Stimulated activated CD8-positive, alpha-beta memory T cell treated with anti-CD3 and anti-CD28 coated beads, Interleukin-15, amount 100 ng/mL, for 48 hours (primary cell): ENCODE measurements at regions not wholly inside any gene's neighbourhood (a gene's known extent, or its start where the extent isn't known, plus 50 kb on each side); places are given as distances from the start of the nearest gene placed in this dataset.
"Not testable (repeated sequence)": the region's sequence is repeated elsewhere in the genome, so short reads cannot be mapped to it uniquely, and the experiment has no call there.

ENCODE experiments used
- DNase-seq, 2 donors: peaks; one replicate each; pipeline ENCODE4 v3.0.0-alpha.2; 2020; ENCODE audit warnings: low read depth in 2 of 2

GRCh38 chr2:120498576-120499394 is 152.8 kb downstream of the INHBB start:
- DNase-seq, result no peak

- DNase-seq, result no peak
Observed at GRCh38 chr2:120499784-120500495, 154.0 kb downstream of the INHBB start.

GRCh38 chr2:120501591-120501990 is 155.7 kb downstream of the INHBB start:
- DNase-seq, result no peak

DNA sequence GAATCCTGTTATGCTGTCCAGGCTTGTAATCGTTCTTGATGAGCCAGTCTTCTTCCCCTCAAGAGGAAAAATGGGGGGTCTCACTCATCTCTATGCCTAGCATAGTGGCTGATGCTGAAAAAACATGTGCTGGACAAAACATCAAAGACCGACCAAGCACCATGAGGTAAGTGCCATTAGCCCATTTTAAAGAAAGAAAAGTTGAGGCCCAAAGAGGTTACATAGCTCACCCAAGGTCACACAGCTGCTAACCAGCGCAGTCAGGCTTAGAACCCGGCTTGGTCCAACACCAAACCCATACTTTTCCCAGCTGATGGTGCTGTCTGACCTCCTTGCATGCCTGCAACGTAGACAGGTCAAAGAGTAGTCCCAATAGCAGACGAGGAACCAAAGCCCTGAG is 156.4 kb downstream of the INHBB start:
- no peak for DNase-seq

- DNase-seq, result no peak
Observed at GRCh38 chr2:120502761-120503160, 156.8 kb downstream of the INHBB start.

DNA sequence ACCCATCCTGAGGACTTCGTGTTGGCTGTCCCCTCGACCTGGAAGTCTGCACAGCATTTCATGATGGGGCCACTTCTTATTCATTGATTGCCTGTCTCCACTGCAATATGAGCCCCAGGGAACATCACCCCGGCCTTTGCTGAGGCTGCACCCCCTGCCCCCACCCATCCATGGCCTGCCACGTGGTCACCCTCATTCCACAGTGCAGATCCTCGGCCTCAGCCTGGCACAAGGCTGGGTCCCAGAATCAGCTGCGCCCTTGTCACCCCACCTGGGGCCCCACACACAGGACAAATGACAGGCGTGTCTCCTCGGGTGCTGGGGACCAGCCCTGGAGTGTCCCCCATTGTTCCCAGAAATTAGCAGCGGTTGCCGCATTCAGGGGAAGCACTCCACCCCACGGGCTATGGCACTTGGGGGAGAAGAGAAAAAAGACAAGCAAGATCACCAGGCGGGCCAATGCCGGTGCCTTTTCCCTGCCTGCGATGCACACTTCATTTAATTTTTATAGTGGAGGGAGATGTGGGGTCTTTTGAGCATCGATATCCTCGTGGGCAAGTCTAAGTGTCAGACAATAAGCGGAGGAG is 157.4 kb downstream of the INHBB start:
- no peak for DNase-seq

DNA sequence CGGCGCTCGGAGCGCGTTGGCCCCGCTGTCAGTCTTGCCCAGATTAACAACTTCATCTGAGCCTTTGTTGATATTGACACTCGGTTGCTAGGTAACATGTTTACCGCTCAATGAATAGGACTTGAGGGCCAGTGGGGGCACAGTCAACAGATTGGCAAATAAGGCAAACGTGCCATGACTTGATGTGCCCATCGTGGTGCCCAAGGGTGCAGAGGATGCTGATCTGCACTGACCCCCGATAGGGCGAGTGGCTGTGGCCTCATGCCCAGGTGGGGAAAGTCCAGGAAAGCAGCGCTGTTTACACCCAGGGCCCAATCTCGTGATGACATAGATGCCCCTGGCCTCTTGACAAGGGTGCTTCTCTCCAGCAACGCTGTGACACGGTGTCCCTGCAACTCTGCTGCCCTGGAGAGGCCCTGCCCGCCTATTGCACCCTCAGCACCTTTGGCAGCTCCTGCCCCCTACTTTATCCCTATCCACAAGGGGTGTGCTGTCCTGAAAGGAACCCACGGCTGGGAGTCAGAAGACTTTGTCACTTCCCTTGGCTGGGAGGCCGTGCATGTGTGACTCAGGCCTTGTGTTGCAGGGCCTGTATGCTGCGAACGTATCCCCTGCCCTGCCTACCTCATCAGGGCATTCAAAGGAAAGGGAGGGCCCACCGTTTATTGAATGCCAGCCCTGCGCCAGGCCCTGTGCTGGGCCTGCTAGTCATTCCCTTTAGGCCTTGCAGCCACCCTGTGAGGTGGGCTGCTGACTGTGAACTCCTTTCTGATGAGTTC is 158.0 kb downstream of the INHBB start:
- no peak for DNase-seq

- no peak for DNase-seq
Observed at GRCh38 chr2:120504936-120505705, 159.2 kb downstream of the INHBB start.

GRCh38 chr2:120508567-120509041 is 162.7 kb downstream of the INHBB start:
- DNase-seq, result no peak

DNA sequence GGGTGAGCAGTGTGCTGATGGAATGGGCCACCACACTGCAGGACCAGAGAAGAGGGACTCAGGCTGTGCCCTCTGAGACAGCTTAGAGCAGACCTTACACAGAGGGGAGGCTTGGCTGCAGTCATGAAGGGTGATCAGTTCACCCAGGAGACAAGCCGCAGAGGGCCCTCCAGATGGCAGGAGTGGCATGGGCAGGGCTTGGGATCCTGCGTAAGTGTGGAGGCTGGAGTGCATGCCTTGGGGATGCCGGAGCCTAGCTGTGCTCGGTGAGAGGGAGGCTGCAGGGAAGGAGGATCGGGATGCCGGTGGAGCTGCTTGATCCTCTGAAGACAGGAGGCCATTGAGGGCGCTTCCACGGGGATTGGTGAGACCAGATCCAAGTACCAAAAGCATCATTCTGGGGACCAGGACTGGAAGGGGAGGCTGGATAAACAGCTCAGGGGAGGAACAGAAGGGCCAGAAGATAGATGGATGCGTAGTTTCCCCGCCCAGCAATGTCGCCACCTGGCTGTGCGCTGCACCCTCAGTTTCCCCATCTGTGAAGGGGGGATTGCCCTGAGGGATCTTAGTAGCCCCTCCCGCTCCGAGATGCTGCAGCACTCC is 163.4 kb downstream of the INHBB start:
- DNase-seq, result no peak

- DNase-seq, result no peak
Observed at GRCh38 chr2:120509991-120510735, 164.2 kb downstream of the INHBB start.

- DNase-seq, result no peak
Observed at GRCh38 chr2:120510751-120511395, 164.9 kb downstream of the INHBB start.

- no peak for DNase-seq
Observed at GRCh38 chr2:120511536-120511935, 165.6 kb downstream of the INHBB start.

DNA sequence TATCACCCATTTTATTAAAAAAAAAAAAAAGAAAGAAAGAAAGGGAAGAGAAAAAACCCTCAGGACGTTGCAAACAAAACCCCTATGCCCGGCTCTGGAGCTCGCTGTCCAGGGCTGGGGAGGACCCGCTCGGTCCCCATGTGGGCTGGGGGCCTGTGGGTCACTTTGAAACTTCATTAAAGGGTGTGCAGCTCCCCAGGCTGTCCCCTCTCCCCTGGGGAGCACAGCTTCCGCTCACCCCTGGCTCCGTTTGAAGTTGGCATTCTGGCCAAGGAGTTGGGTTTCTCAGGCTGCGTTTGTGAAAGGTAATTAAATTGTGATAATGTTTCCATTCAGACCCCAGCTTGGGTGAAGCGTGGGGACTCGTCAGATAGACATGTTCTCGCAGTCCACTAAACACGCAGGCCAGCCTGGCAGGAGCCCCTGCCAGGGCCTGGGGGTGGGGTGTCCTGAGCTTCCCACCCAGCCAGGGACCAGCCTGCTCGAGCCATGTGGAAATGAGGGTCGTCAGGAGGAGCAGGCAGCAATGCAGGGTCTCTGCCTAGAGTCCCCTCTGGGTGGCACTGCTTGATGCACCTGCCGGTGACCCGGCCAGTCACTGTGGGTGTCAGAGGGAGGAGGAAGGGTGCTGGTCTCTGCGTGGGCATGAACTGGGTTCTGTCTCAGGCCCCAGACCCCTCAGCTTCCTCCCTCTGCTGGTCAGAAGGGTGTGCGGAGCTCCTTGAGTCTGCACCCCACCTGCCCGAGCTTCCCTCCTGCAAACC is 166.2 kb downstream of the INHBB start:
- DNase-seq, result no peak

GRCh38 chr2:120513776-120514357 is 167.9 kb downstream of the INHBB start:
- DNase-seq, result no peak

GRCh38 chr2:120514521-120514920 is 168.6 kb downstream of the INHBB start:
- no peak for DNase-seq

DNA sequence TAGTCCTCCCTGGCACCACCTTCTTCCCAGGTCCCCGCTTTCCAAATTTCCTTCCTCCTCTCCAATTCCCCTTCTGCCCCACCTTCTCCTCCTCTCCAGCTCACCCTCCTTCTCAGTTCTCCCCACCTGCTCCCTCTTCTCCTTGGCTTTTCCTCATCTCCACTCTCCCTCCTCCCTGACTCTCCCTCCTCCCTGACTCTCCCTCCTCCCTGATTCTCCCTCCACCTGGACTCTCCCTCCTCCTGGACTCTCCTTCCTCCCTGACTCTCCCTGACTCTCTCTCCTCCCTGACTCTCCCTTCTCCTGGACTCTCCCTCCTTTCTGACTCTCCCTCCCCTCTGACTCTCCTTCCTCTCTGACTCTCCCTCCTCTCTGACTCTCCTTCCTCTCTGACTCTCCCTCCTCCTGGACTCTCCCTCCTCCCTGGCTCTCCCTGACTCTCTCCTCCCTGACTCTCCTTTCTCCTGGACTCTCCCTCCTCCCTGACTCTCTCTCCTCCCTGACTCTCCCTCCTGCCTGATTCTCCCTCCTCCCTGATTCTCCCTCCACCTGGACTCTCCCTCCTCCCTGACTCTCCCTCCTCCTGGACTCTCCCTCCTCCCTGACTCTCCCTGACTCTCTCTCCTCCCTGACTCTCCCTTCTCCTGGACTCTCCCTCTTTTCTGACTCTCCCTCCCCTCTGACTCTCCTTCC is 169.3 kb downstream of the INHBB start:
- not testable (repeated sequence) for DNase-seq
